HEK293T (cell line): ENCODE measurements at regions not wholly inside any gene's neighbourhood (a gene's known extent, or its start where the extent isn't known, plus 50 kb on each side); places are given as distances from the start of the nearest gene placed in this dataset.

Source experiments
- CTBP1 ChIP-seq: fragments of 450-650 bp; IDR thresholded peaks from 2 replicates; pipeline ENCODE4 v1.6.1; 2016; ENCODE audit warnings: borderline replicate concordance
- ELF4 ChIP-seq: fragments of 450-650 bp; IDR thresholded peaks from 2 replicates; pipeline ENCODE4 v1.6.1; 2017; ENCODE audit warnings: antibody characterized with exemption
- FOXK2 ChIP-seq: fragments of 450-650 bp; IDR thresholded peaks from 2 replicates; pipeline ENCODE4 v1.6.1; 2016; ENCODE audit warnings: mild to moderate bottlenecking
- FOXM1 ChIP-seq: fragments of 450-650 bp; IDR thresholded peaks from 2 replicates; pipeline ENCODE4 v1.6.1; 2017; ENCODE audit warnings: mild to moderate bottlenecking, borderline replicate concordance
- SP1 ChIP-seq: fragments of 450-650 bp; IDR thresholded peaks from 2 replicates; pipeline ENCODE4 v1.6.1; 2017
- SUZ12 ChIP-seq: fragments of 450-650 bp; IDR thresholded peaks from 2 replicates; pipeline ENCODE4 v1.6.1; 2016; ENCODE audit warnings: mild to moderate bottlenecking
- TARDBP ChIP-seq: fragments of 450-650 bp; IDR thresholded peaks from 2 replicates; pipeline ENCODE4 v1.6.1; 2016
- ZNF384 ChIP-seq: fragments of 450-650 bp; IDR thresholded peaks from 2 replicates; pipeline ENCODE4 v1.6.1; 2016

GRCh38 chr18:5060543-5060942 is 136.5 kb downstream of the AKAIN1 start:
- TF ChIP-seq FOXK2 (no peak), CTBP1 (no peak), ELF4 (no peak), SP1 (no peak), FOXM1 (no peak), TARDBP (no peak), ZNF384 (no peak), SUZ12 (no peak)
